Neural cell (in vitro differentiated cells): ENCODE measurements at regions not wholly inside any gene's neighbourhood (a gene's known extent, or its start where the extent isn't known, plus 50 kb on each side); places are given as distances from the start of the nearest gene placed in this dataset.
A peak's percentile ranks its signal among the peaks of the same experiment; 100 is the strongest.

Source experiments
- H2AFZ ChIP-seq: fragments of 200-600, 300-800 bp; sonication (generic), shearing (Covaris generic); 2 replicates; pipeline ENCODE4 v1.6.0; 2014; ENCODE audit warnings: low read depth, mild to moderate bottlenecking, antibody characterized with exemption, low read length, moderate library complexity
- H3F3A ChIP-seq: fragments of 200-600 bp; shearing (Covaris generic); 2 replicates; pipeline ENCODE4 v1.6.1; 2016; ENCODE audit warnings: mild to moderate bottlenecking, moderate library complexity, mixed read lengths, antibody characterized with exemption, low read length; ENCODE audit not compliant: insufficient read depth, poor library complexity, severe bottlenecking
- H3K27ac ChIP-seq: fragments of 200-600, 300-800 bp; sonication (generic), shearing (Covaris generic); 2 replicates; pipeline ENCODE4 v1.5.1; 2014; ENCODE audit warnings: mild to moderate bottlenecking, low read length, moderate library complexity
- H3K27me3 ChIP-seq: fragments of 300-800, 200-600 bp; sonication (generic), shearing (Covaris generic); 2 replicates; pipeline ENCODE4 v1.6.0; 2014; ENCODE audit warnings: mild to moderate bottlenecking, low read depth, low read length, moderate library complexity; ENCODE audit not compliant: insufficient read depth
- H3K36me3 ChIP-seq: fragments of 300-800, 200-600 bp; sonication (generic), shearing (Covaris generic); 2 replicates; pipeline ENCODE4 v1.5.1; 2014; ENCODE audit warnings: mild to moderate bottlenecking, antibody characterized with exemption, low read length, moderate library complexity; ENCODE audit not compliant: insufficient read depth
- H3K4me2 ChIP-seq: fragments of 300-800, 200-600 bp; sonication (generic), shearing (Covaris generic); 2 replicates; pipeline ENCODE4 v1.6.0; 2014; ENCODE audit warnings: mild to moderate bottlenecking, low read length
- H3K4me3 ChIP-seq: fragments of 300-800, 200-600 bp; sonication (generic), shearing (Covaris generic); 2 replicates; pipeline ENCODE4 v1.5.1; 2014; ENCODE audit warnings: mild to moderate bottlenecking, low read length, moderate library complexity
- H3K79me2 ChIP-seq: fragments of 200-600 bp; shearing (Covaris generic); replicated peaks from 2 replicates; pipeline ENCODE4 v1.6.0; 2014; ENCODE audit warnings: mild to moderate bottlenecking, low read length, moderate library complexity; ENCODE audit not compliant: insufficient read depth
- H3K9ac ChIP-seq: fragments of 300-800, 200-600 bp; sonication (generic), shearing (Covaris generic); 2 replicates; pipeline ENCODE4 v1.6.1; 2016; ENCODE audit warnings: mild to moderate bottlenecking, low read length, mixed read lengths
- H3K9me2 ChIP-seq: fragments of 200-600 bp; shearing (Covaris generic); 2 replicates; pipeline ENCODE4 v1.6.1; 2016; ENCODE audit warnings: mild to moderate bottlenecking, low read length, mixed read lengths; ENCODE audit not compliant: insufficient read depth
- H3K9me3 ChIP-seq: fragments of 200-600, 300-800 bp; sonication (generic), shearing (Covaris generic); 2 replicates; pipeline ENCODE4 v1.6.1; 2016; ENCODE audit warnings: mild to moderate bottlenecking, mixed run types, low read length, moderate library complexity, mixed read lengths
- H4K20me1 ChIP-seq: fragments of 200-600 bp; shearing (Covaris generic); 2 replicates; pipeline ENCODE4 v1.6.1; 2016; ENCODE audit warnings: mild to moderate bottlenecking, mixed run types; ENCODE audit not compliant: insufficient read depth
- EP300 ChIP-seq: fragments of 450-650 bp; conservative IDR thresholded peaks from 2 replicates; pipeline ENCODE4 v1.6.1; 2014; ENCODE audit warnings: antibody characterized with exemption, mild to moderate bottlenecking, moderate library complexity; ENCODE audit not compliant: poor library complexity, severe bottlenecking
- EZH2 ChIP-seq: fragments of 200-600, 300-800 bp; shearing (Covaris generic), sonication (generic); IDR thresholded peaks from 2 replicates; pipeline ENCODE4 v1.6.1; 2014; ENCODE audit warnings: antibody characterized with exemption, low read length, borderline replicate concordance, mild to moderate bottlenecking; ENCODE audit not compliant: insufficient read depth, poor library complexity, severe bottlenecking
- MXI1 ChIP-seq: fragments of 450-650 bp; conservative IDR thresholded peaks from 2 replicates; pipeline ENCODE4 v1.6.1; 2014; ENCODE audit warnings: antibody characterized with exemption, mild to moderate bottlenecking; ENCODE audit not compliant: poor library complexity, severe bottlenecking
- POLR2AphosphoS5 ChIP-seq: IDR thresholded peaks from 2 replicates; pipeline ENCODE4 v1.6.1; 2012
- RAD21 ChIP-seq: fragments of 450-650 bp; conservative IDR thresholded peaks from 2 replicates; pipeline ENCODE4 v1.6.1; 2014; ENCODE audit warnings: antibody characterized with exemption, mild to moderate bottlenecking, moderate library complexity
- REST ChIP-seq: IDR thresholded peaks from 2 replicates; pipeline ENCODE4 v1.6.1; 2012; ENCODE audit warnings: borderline replicate concordance
- TAF1 ChIP-seq: IDR thresholded peaks from 2 replicates; pipeline ENCODE4 v1.6.1; 2012; ENCODE audit warnings: low read depth
- TF ChIP-seq, protein P1 (sequence below): fragments of 450-650 bp; IDR thresholded peaks from 2 replicates; pipeline ENCODE4 v1.5.1; 2014; ENCODE audit warnings: antibody characterized with exemption, mild to moderate bottlenecking, moderate library complexity; ENCODE audit not compliant: poor library complexity, severe bottlenecking

- Histone ChIP-seq H3K9ac (no peak overlapping the region), H4K20me1 (no peaks in the 10 kb centered on the region), H3K79me2 (no peaks in the 10 kb centered on the region), H3K36me3 (no peaks in the 10 kb centered on the region), H3K9me2 (no peaks in the 10 kb centered on the region), H3K9me3 (peaks cover 4% of the 10 kb centered on the region), H2AFZ (no peak overlapping the region), H3F3A (no peaks in the 10 kb centered on the region), H3K27me3 (no peaks in the 10 kb centered on the region), H3K4me3 (peak overlapping the region; percentile 22), H3K4me2 (no peak overlapping the region), H3K27ac (peak overlapping the region; percentile 2)
- TF ChIP-seq REST: no peak
- TF ChIP-seq TAF1: no peak
- TF ChIP-seq EZH2: no peak
- no peak for TF ChIP-seq MXI1
- no peak for TF ChIP-seq RAD21
- peak; percentile 39 for TF ChIP-seq POLR2AphosphoS5
Measured at GRCh38 chr5:123785162-123786071, 273.4 kb downstream of the CSNK1G3 start.

DNA sequence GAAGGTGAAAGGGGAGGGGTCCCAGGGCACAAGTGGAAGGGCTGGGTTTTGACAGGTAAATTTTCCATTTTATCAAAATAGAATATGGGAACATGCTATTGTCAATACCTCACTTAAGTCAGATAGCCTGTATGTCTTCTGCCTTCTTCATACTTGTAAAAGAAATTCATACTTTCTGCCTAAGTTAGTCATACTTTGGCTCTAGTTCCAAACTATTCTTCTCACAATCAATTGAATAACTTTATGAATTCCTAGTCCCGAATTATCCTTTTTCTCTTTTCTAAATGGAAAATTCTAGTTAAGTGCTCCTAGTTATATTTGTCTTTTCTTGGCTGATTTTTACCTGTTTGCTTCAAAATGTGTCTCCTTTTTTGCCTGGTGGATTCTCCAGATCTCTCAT is 271.4 kb downstream of the CSNK1G3 start:
- Histone ChIP-seq H3K36me3 (no peaks in the 10 kb centered on the region), H3K9me2 (no peaks in the 10 kb centered on the region), H3K27ac (no peak overlapping the region), H2AFZ (no peak overlapping the region), H3K4me2 (no peak overlapping the region), H3K9me3 (peaks cover 2% of the 10 kb centered on the region), H3K9ac (no peak overlapping the region), H3K79me2 (no peaks in the 10 kb centered on the region), H3K4me3 (no peak overlapping the region), H3K27me3 (no peaks in the 10 kb centered on the region), H4K20me1 (no peaks in the 10 kb centered on the region), H3F3A (no peaks in the 10 kb centered on the region)
- TF ChIP-seq EP300: no peak
- no peak for TF ChIP-seq EZH2
- TF ChIP-seq TAF1: no peak
- TF ChIP-seq, protein P1, sequence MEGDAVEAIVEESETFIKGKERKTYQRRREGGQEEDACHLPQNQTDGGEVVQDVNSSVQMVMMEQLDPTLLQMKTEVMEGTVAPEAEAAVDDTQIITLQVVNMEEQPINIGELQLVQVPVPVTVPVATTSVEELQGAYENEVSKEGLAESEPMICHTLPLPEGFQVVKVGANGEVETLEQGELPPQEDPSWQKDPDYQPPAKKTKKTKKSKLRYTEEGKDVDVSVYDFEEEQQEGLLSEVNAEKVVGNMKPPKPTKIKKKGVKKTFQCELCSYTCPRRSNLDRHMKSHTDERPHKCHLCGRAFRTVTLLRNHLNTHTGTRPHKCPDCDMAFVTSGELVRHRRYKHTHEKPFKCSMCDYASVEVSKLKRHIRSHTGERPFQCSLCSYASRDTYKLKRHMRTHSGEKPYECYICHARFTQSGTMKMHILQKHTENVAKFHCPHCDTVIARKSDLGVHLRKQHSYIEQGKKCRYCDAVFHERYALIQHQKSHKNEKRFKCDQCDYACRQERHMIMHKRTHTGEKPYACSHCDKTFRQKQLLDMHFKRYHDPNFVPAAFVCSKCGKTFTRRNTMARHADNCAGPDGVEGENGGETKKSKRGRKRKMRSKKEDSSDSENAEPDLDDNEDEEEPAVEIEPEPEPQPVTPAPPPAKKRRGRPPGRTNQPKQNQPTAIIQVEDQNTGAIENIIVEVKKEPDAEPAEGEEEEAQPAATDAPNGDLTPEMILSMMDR: no peak
